ENCODE measurements at regions not wholly inside any gene's neighbourhood (a gene's known extent, or its start where the extent isn't known, plus 50 kb on each side); places are given as distances from the start of the nearest gene placed in this dataset.

DNA sequence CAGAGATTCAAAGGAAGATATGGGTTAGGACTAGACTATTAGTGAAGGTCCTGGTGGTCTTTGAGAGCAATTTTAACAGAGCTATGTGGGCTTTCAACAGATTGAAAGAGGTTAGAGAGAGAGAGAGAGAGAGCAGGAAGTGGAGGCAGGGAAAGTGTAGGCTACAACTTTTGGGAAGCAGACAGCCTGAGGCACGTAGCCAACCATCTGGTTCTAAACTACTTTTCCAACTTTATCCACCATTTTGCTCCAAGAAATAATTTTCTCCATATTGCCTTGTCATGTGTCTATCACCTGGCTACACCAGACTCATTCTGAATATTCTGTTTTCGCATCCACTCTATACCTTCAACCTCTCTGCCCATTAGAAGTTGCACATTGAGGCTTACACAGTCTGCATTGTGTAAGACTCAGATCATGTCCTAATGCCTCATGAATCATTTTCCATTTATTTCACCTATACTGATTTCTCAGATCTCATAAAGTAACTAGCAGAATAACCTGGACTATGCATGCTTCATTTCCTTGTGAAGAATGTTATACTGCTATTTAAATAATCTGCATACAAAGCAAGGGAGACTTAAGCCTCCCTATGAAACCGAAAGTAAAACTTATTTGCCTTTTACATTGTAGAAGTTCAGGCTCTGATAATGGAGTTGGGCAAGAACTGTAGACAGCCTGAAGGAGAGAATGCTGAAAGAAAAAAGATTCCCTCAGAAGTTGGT, 235.6 kb downstream of the ELAVL2 start:
- TF ChIP-seq, protein P1, sequence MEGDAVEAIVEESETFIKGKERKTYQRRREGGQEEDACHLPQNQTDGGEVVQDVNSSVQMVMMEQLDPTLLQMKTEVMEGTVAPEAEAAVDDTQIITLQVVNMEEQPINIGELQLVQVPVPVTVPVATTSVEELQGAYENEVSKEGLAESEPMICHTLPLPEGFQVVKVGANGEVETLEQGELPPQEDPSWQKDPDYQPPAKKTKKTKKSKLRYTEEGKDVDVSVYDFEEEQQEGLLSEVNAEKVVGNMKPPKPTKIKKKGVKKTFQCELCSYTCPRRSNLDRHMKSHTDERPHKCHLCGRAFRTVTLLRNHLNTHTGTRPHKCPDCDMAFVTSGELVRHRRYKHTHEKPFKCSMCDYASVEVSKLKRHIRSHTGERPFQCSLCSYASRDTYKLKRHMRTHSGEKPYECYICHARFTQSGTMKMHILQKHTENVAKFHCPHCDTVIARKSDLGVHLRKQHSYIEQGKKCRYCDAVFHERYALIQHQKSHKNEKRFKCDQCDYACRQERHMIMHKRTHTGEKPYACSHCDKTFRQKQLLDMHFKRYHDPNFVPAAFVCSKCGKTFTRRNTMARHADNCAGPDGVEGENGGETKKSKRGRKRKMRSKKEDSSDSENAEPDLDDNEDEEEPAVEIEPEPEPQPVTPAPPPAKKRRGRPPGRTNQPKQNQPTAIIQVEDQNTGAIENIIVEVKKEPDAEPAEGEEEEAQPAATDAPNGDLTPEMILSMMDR (IDR thresholded peaks at IDR 0.05), result no peak
- no peak for TF ChIP-seq POLR2A (IDR thresholded peaks at IDR 0.05)

Measured in tibial nerve (tissue), 3 donors.